GM12878 (cell line): ENCODE measurements at regions not wholly inside any gene's neighbourhood (a gene's known extent, or its start where the extent isn't known, plus 50 kb on each side); places are given as distances from the start of the nearest gene placed in this dataset.

ENCODE experiments used
- E2F4 ChIP-seq: IDR thresholded peaks from 2 replicates; pipeline ENCODE4 v1.6.1; 2012; ENCODE audit warnings: low read depth, low read length, improper control_type of control experiment
- EZH2 ChIP-seq: IDR thresholded peaks from 2 replicates; pipeline ENCODE4 v1.6.1; 2012; ENCODE audit warnings: low read depth, mild to moderate bottlenecking, control low read depth, inconsistent platforms, low read length, borderline replicate concordance; ENCODE audit not compliant: control insufficient read depth
- JUNB ChIP-seq: IDR thresholded peaks from 2 replicates; pipeline ENCODE4 v1.6.1; 2016; ENCODE audit warnings: antibody characterized with exemption, mild to moderate bottlenecking
- RUNX3 ChIP-seq: IDR thresholded peaks from 2 replicates; pipeline ENCODE4 v1.6.1; 2012; ENCODE audit warnings: low read length, inconsistent platforms
- TAF1 ChIP-seq: IDR thresholded peaks from 2 replicates; pipeline ENCODE4 v1.6.1; 2011; ENCODE audit warnings: mild to moderate bottlenecking, low read depth, low read length, borderline replicate concordance
- ZBTB11 ChIP-seq: fragments of 450-650 bp; formaldehyde crosslinking; IDR thresholded peaks from 2 replicates; pipeline ENCODE4 v1.5.0; 2022; ENCODE audit warnings: mild to moderate bottlenecking, missing genetic modification characterization
- ZBTB40 ChIP-seq: fragments of 450-650 bp; IDR thresholded peaks from 2 replicates; pipeline ENCODE4 v1.6.1; 2016; ENCODE audit warnings: mild to moderate bottlenecking, moderate library complexity, borderline replicate concordance

- no peak for TF ChIP-seq ZBTB11 (CRISPR knock-in tag)
- no peak for TF ChIP-seq JUNB
- TF ChIP-seq RUNX3, result no peak
- TF ChIP-seq TAF1, result no peak
- no peak for TF ChIP-seq EZH2
- no peak for TF ChIP-seq E2F4
- no peak for TF ChIP-seq ZBTB40
These were observed 548.7 kb downstream of the TBC1D32 start (continued) for GRCh38 chr6:120785459-120786086.
